K562 (cell line): ENCODE measurements at regions not wholly inside any gene's neighbourhood (a gene's known extent, or its start where the extent isn't known, plus 50 kb on each side); places are given as distances from the start of the nearest gene placed in this dataset.

Experiments used
- ATAC-seq: fragments of 200-7000 bp; cut with Tn5 transposase; 3 replicates; pipeline ENCODE4 v1.9.1; 2020; ENCODE audit warnings: moderate library complexity
- BruUV-seq: library from RNA; stranded (reverse); fragments of 400-500 nt; replicated peaks from 2 replicates; lab custom pipeline; 2021; lab: Mats Ljungman, UMichigan
- CTCF ChIA-PET: fragments of 300-600 bp; formaldehyde crosslinking; extraction: SDS; loops from one replicate; lab custom pipeline; 2021; ENCODE audit warnings: low intra/inter-chr PET ratio; lab: Yijun Ruan, JAX
- POLR2A ChIA-PET: fragments of 300-600, 350-650 bp; sonication (Branson Sonifier 250); formaldehyde crosslinking; extraction: SDS; loops from one replicate; lab custom pipeline; 2021; ENCODE audit warnings: antibody characterized with exemption, inconsistent platforms; lab: Yijun Ruan, JAX
- DNase-seq, 4 experiments: peaks; one replicate each; pipeline versions ENCODE4 v3.0.0 to v3.0.0-alpha.2; 2011 to 2018; ENCODE audit warnings: low spot score in 3 of 4, mixed read lengths in 3 of 4; ENCODE audit errors: extremely low read depth in 1 of 4
- FAIRE-seq: peaks from 2 replicates; lab custom pipeline; 2011; peaks lifted over from hg19 to GRCh38; lab: Jason Lieb, UNC
- H2AFZ ChIP-seq: 2 replicates; pipeline ENCODE4 v1.6.0; 2011; ENCODE audit warnings: low read depth, low read length, control low read depth, inconsistent platforms
- H3K27ac ChIP-seq: fragments of 200-600 bp; 3 replicates; pipeline ENCODE4 v1.8.0; 2011; ENCODE audit warnings: low read depth, mild to moderate bottlenecking, control low read depth, inconsistent platforms, low read length, moderate library complexity, mixed read lengths; ENCODE audit errors: extremely low read depth
- H3K27me3 ChIP-seq, 2 experiments: fragments of 300-600 bp in 1 of 2; 2 replicates in 1 of 2; 3 replicates in 1 of 2; pipeline versions ENCODE4 v1.6.0 to v1.8.0; 2011; ENCODE audit warnings: inconsistent platforms in 2 of 2, low read length in 2 of 2, mild to moderate bottlenecking in 1 of 2, mixed read lengths in 1 of 2, moderate library complexity in 1 of 2; ENCODE audit not compliant: control insufficient read depth in 2 of 2, insufficient read depth in 2 of 2
- H3K36me3 ChIP-seq: fragments of 300-600 bp; 3 replicates; pipeline ENCODE4 v1.8.0; 2011; ENCODE audit warnings: mild to moderate bottlenecking, low read length, inconsistent platforms; ENCODE audit not compliant: control insufficient read depth, insufficient read depth
- H3K4me1 ChIP-seq, 2 experiments: fragments of 200-600 bp in 1 of 2; replicated peaks in 1 of 2; 2 replicates in 1 of 2; 3 replicates in 1 of 2; pipeline versions ENCODE4 v1.5.1 to v1.8.0; 2011; ENCODE audit warnings: inconsistent platforms in 2 of 2, low read length in 2 of 2, mild to moderate bottlenecking in 1 of 2, mixed read lengths in 1 of 2, moderate library complexity in 1 of 2; ENCODE audit not compliant: control insufficient read depth in 2 of 2, insufficient read depth in 2 of 2
- H3K4me2 ChIP-seq: 2 replicates; pipeline ENCODE4 v1.6.1; 2011; ENCODE audit warnings: low read length, control low read depth, inconsistent platforms, mixed read lengths; ENCODE audit not compliant: insufficient read depth
- H3K4me3 ChIP-seq: fragments of 200-600 bp; sonication (generic), shearing (Covaris generic); 2 replicates; pipeline ENCODE4 v1.5.1; 2016; ENCODE audit warnings: control low read depth, inconsistent platforms
- H3K79me2 ChIP-seq: fragments of 200-600 bp; 3 replicates; pipeline ENCODE4 v1.8.0; 2011; ENCODE audit warnings: low read length, inconsistent platforms; ENCODE audit not compliant: control insufficient read depth, insufficient read depth
- H3K9ac ChIP-seq, 2 experiments: 2 replicates each; pipeline versions ENCODE4 v1.6.0 to v1.6.1; 2011; ENCODE audit warnings: low read depth in 2 of 2, low read length in 2 of 2, control low read depth in 1 of 2, inconsistent platforms in 1 of 2, mild to moderate bottlenecking in 1 of 2, mixed read lengths in 1 of 2; ENCODE audit not compliant: insufficient read depth in 1 of 2
- H3K9me1 ChIP-seq: one replicate; pipeline ENCODE4 v1.6.0; 2011; ENCODE audit warnings: inconsistent platforms, mild to moderate bottlenecking, low read length, moderate library complexity; ENCODE audit not compliant: control insufficient read depth, insufficient read depth
- H3K9me3 ChIP-seq: replicated peaks from 2 replicates; pipeline ENCODE4 v1.5.1; 2011; ENCODE audit warnings: low read depth, low read length, inconsistent platforms; ENCODE audit not compliant: control insufficient read depth, insufficient read depth
- H4K20me1 ChIP-seq: replicated peaks from 2 replicates; pipeline ENCODE4 v1.6.1; 2011; ENCODE audit warnings: low read length, inconsistent platforms, mixed read lengths; ENCODE audit not compliant: control insufficient read depth, insufficient read depth
- E2F3 ChIP-seq: fragments of 250-450 bp; sonication (Bioruptor Pico); IDR thresholded peaks from 2 replicates; pipeline ENCODE4 v1.4.0; 2020; ENCODE audit warnings: mild to moderate bottlenecking
- FUS ChIP-seq: fragments of 200-400 bp; formaldehyde crosslinking; optimal IDR thresholded peaks from 2 replicates; pipeline ENCODE3; 2017; ENCODE audit warnings: low read depth, low read length
- MYNN ChIP-seq, 2 experiments: sonication (generic); formaldehyde crosslinking in 1 of 2; IDR thresholded peaks; 2 replicates each; pipeline versions ENCODE4 v1.5.0 to v1.6.1; 2016 to 2020; ENCODE audit warnings: antibody characterized with exemption in 1 of 2, missing genetic modification reagents in 1 of 2
- NCOA4 ChIP-seq: fragments of 450-650 bp; IDR thresholded peaks from 2 replicates; pipeline ENCODE4 v1.6.1; 2018; ENCODE audit warnings: mild to moderate bottlenecking; ENCODE audit not compliant: partially characterized antibody
- PPARD ChIP-seq: fragments of 250-450 bp; sonication (Bioruptor Pico); IDR thresholded peaks from 2 replicates; pipeline ENCODE4 v1.8.0; 2022; ENCODE audit warnings: inconsistent platforms, mild to moderate bottlenecking, moderate library complexity
- RAD51 ChIP-seq: fragments of 450-650 bp; IDR thresholded peaks from 2 replicates; pipeline ENCODE4 v1.7.1; 2016; ENCODE audit warnings: low read depth, mild to moderate bottlenecking, borderline replicate concordance
- TEAD1 ChIP-seq, 2 experiments: fragments of 450-650 bp in 1 of 2; sonication (generic) in 1 of 2; formaldehyde crosslinking; IDR thresholded peaks; 2 replicates each; pipeline versions ENCODE4 v1.4.0 to v1.8.0; 2020 to 2022; ENCODE audit warnings: mild to moderate bottlenecking in 2 of 2, missing genetic modification reagents in 1 of 2
- TRIM28 ChIP-seq: fragments of 450-650 bp; IDR thresholded peaks from 2 replicates; pipeline ENCODE4 v1.6.1; 2017
- YBX1 ChIP-seq: fragments of 450-650 bp; IDR thresholded peaks from 2 replicates; pipeline ENCODE4 v1.7.1; 2016; ENCODE audit warnings: mild to moderate bottlenecking
- ZNF24 ChIP-seq: fragments of 450-650 bp; IDR thresholded peaks from 2 replicates; pipeline ENCODE4 v1.6.1; 2016
- ZNF717 ChIP-seq: fragments of 250-450 bp; sonication (Bioruptor Pico); IDR thresholded peaks from 2 replicates; pipeline ENCODE4 v1.5.0; 2021
- ZNF785 ChIP-seq: fragments of 250-450 bp; sonication (Bioruptor Pico); IDR thresholded peaks from 2 replicates; pipeline ENCODE4 v1.4.0; 2020; ENCODE audit warnings: mild to moderate bottlenecking
- WGBS: fragments of 100-300 bp; shearing (Covaris generic); methylation state at CpG from one replicate; pipeline ENCODE4 v1.1.6; 2016; ENCODE audit warnings: low coverage, mixed read lengths; ENCODE audit not compliant: insufficient coverage; ENCODE audit errors: missing lambda C conversion rate; 5-methylcytosine and 5-hydroxymethylcytosine counted together
- in situ Hi-C: fragments of 300-500 bp; cut with MboI; formaldehyde crosslinking; loops from 4 replicates; pipeline ENCODE4 v1.15.0; 2018; ENCODE audit warnings: inconsistent platforms, mixed read lengths
- intact Hi-C: fragments of 100-400 bp; cut with micrococcal nuclease; formaldehyde crosslinking; loops from 2 replicates; pipeline ENCODE4 v1.14.2; 2022
- TF ChIP-seq, protein P1 (sequence below), 2 experiments: fragments of 450-650 bp in 1 of 2; IDR thresholded peaks; 2 replicates each; pipeline ENCODE4 v1.6.1; 2011 to 2017; ENCODE audit warnings: low read depth in 2 of 2, antibody characterized with exemption in 1 of 2, borderline replicate concordance in 1 of 2, low read length in 1 of 2, mild to moderate bottlenecking in 1 of 2, mixed read lengths in 1 of 2; ENCODE audit not compliant: control insufficient read depth in 1 of 2
- TF ChIP-seq, protein P2 (sequence below): fragments of 450-650 bp; IDR thresholded peaks from 2 replicates; pipeline ENCODE4 v1.6.1; 2017; ENCODE audit warnings: antibody characterized with exemption, mild to moderate bottlenecking

DNA sequence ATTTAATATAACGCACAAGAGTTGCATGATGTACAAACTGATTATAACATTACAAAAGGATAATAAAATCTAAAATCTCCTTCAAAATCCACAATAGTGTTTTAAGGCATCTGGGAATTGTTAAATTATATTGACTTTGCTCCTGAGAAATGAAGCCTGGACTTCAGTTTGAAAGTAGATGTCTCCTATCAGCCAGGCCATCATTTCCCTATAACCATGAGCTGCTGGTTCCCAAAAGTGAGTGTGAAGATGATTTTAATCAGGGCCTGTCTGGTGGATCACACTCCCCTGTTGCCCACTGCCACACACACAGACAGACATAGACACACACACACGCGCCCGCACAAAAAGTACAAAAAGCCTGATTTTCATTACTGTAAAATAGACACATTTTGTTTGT, 480.7 kb downstream of the RPS29 start:
- in situ Hi-C loops (no loop called here), intact Hi-C loops (no loop called here)
- POLR2A ChIA-PET: no interaction called here
- Histone ChIP-seq H4K20me1 (no peaks in the 10 kb centered on the region), H3K9ac (no peak overlapping the region), H3K9me3 (no peaks in the 10 kb centered on the region), H3K9me1 (no peaks in the 10 kb centered on the region), H3K27ac (no peak overlapping the region), H3K27me3 (no peaks in the 10 kb centered on the region), H3K79me2 (no peaks in the 10 kb centered on the region), H3K36me3 (no peaks in the 10 kb centered on the region), H3K4me1 (no peaks in the 10 kb centered on the region), H2AFZ (no peak overlapping the region), H3K4me3 (no peak overlapping the region), H3K4me2 (no peak overlapping the region)
- TF ChIP-seq ZNF717 (CRISPR knock-in tag) (no peak), PPARD (CRISPR knock-in tag) (no peak), NCOA4 (no peak), YBX1 (no peak), MYNN (IDR thresholded peaks at IDR 0.05) (no peak), MYNN (CRISPR knock-in tag; IDR thresholded peaks at IDR 0.05) (no peak), TRIM28 (no peak), FUS (no peak), RAD51 (no peak), ZNF24 (no peak), ZNF785 (no peak), TEAD1 (CRISPR knock-in tag; IDR thresholded peaks at IDR 0.05) (no peak), E2F3 (CRISPR knock-in tag) (no peak)
- TF ChIP-seq, protein P1, sequence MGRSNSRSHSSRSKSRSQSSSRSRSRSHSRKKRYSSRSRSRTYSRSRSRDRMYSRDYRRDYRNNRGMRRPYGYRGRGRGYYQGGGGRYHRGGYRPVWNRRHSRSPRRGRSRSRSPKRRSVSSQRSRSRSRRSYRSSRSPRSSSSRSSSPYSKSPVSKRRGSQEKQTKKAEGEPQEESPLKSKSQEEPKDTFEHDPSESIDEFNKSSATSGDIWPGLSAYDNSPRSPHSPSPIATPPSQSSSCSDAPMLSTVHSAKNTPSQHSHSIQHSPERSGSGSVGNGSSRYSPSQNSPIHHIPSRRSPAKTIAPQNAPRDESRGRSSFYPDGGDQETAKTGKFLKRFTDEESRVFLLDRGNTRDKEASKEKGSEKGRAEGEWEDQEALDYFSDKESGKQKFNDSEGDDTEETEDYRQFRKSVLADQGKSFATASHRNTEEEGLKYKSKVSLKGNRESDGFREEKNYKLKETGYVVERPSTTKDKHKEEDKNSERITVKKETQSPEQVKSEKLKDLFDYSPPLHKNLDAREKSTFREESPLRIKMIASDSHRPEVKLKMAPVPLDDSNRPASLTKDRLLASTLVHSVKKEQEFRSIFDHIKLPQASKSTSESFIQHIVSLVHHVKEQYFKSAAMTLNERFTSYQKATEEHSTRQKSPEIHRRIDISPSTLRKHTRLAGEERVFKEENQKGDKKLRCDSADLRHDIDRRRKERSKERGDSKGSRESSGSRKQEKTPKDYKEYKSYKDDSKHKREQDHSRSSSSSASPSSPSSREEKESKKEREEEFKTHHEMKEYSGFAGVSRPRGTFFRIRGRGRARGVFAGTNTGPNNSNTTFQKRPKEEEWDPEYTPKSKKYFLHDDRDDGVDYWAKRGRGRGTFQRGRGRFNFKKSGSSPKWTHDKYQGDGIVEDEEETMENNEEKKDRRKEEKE (IDR thresholded peaks at IDR 0.05; ENCODE audit: borderline replicate concordance in 1 of 2, control insufficient read depth in 1 of 2, low read depth in 2 of 2, low read length in 1 of 2): no peak
- TF ChIP-seq, protein P2, sequence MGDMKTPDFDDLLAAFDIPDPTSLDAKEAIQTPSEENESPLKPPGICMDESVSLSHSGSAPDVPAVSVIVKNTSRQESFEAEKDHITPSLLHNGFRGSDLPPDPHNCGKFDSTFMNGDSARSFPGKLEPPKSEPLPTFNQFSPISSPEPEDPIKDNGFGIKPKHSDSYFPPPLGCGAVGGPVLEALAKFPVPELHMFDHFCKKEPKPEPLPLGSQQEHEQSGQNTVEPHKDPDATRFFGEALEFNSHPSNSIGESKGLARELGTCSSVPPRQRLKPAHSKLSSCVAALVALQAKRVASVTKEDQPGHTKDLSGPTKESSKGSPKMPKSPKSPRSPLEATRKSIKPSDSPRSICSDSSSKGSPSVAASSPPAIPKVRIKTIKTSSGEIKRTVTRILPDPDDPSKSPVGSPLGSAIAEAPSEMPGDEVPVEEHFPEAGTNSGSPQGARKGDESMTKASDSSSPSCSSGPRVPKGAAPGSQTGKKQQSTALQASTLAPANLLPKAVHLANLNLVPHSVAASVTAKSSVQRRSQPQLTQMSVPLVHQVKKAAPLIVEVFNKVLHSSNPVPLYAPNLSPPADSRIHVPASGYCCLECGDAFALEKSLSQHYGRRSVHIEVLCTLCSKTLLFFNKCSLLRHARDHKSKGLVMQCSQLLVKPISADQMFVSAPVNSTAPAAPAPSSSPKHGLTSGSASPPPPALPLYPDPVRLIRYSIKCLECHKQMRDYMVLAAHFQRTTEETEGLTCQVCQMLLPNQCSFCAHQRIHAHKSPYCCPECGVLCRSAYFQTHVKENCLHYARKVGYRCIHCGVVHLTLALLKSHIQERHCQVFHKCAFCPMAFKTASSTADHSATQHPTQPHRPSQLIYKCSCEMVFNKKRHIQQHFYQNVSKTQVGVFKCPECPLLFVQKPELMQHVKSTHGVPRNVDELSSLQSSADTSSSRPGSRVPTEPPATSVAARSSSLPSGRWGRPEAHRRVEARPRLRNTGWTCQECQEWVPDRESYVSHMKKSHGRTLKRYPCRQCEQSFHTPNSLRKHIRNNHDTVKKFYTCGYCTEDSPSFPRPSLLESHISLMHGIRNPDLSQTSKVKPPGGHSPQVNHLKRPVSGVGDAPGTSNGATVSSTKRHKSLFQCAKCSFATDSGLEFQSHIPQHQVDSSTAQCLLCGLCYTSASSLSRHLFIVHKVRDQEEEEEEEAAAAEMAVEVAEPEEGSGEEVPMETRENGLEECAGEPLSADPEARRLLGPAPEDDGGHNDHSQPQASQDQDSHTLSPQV: no peak
- ATAC-seq: no peak
- BruUV-seq: no TSS peak
- WGBS: 25% methylated on average over 4 of the region's 4 CpGs
- CTCF ChIA-PET: no interaction called here
- FAIRE-seq: no peak
- DNase-seq: no peak
